SK-N-SH (cell line): ENCODE measurements at regions not wholly inside any gene's neighbourhood (a gene's known extent, or its start where the extent isn't known, plus 50 kb on each side); places are given as distances from the start of the nearest gene placed in this dataset.
A peak's percentile ranks its signal among the peaks of the same experiment; 100 is the strongest.

Experiments
- CTCF ChIA-PET: fragments of 300-600, 350-600 bp; formaldehyde crosslinking; extraction: SDS; loops from one replicate; lab custom pipeline; 2021; lab: Yijun Ruan, JAX
- POLR2A ChIA-PET: fragments of 350-600 bp; sonication (Branson Sonifier 250); formaldehyde crosslinking; extraction: SDS; loops from one replicate; lab custom pipeline; 2020; ENCODE audit warnings: antibody characterized with exemption, inconsistent platforms; lab: Yijun Ruan, JAX
- DNase-seq: peaks from one replicate; pipeline ENCODE4 v3.0.0; 2012
- H2AFZ ChIP-seq: fragments of 200-600 bp; sonication (generic); 2 replicates; pipeline ENCODE4 v1.8.1; 2016; ENCODE audit warnings: antibody characterized with exemption, mild to moderate bottlenecking, low read depth
- H3F3A ChIP-seq: fragments of 200-600 bp; sonication (generic); replicated peaks from 2 replicates; pipeline ENCODE3; 2016; ENCODE audit warnings: antibody characterized with exemption, mild to moderate bottlenecking; ENCODE audit not compliant: insufficient read depth
- H3K27ac ChIP-seq, 2 experiments: fragments of 200-500 bp in 1 of 2; fragments of 200-600 bp in 1 of 2; sonication (Bioruptor generic) in 1 of 2; sonication (generic), shearing (Covaris generic) in 1 of 2; 2 replicates each; pipeline versions ENCODE4 v1.5.1 to v1.6.1; 2014 to 2016; ENCODE audit warnings: low read depth in 2 of 2, inconsistent platforms in 1 of 2, low read length in 1 of 2, mild to moderate bottlenecking in 1 of 2, mixed read lengths in 1 of 2
- H3K27me3 ChIP-seq: fragments of 200-600 bp; sonication (generic), shearing (Covaris generic); 2 replicates; pipeline ENCODE4 v1.6.1; 2016; ENCODE audit warnings: mixed run types; ENCODE audit not compliant: insufficient read depth
- H3K36me3 ChIP-seq, 2 experiments: fragments of 200-500 bp in 1 of 2; fragments of 200-600 bp in 1 of 2; sonication (Bioruptor generic) in 1 of 2; sonication (generic) in 1 of 2; replicated peaks in 1 of 2; 2 replicates each; pipeline versions ENCODE3 to v1.5.1; 2014 to 2016; ENCODE audit warnings: low read length in 1 of 2, mild to moderate bottlenecking in 1 of 2; ENCODE audit not compliant: insufficient read depth in 2 of 2, control insufficient read depth in 1 of 2
- H3K4me1 ChIP-seq, 2 experiments: fragments of 200-500 bp in 1 of 2; fragments of 200-600 bp in 1 of 2; sonication (Bioruptor generic) in 1 of 2; sonication (generic), shearing (Covaris generic) in 1 of 2; 2 replicates each; pipeline versions ENCODE4 v1.5.1 to v1.6.1; 2014 to 2016; ENCODE audit warnings: low read depth in 1 of 2, low read length in 1 of 2, mixed run types in 1 of 2; ENCODE audit not compliant: insufficient read depth in 2 of 2, control insufficient read depth in 1 of 2
- H3K4me2 ChIP-seq: fragments of 200-600 bp; sonication (generic), shearing (Covaris generic); 2 replicates; pipeline ENCODE4 v1.6.1; 2017; ENCODE audit warnings: mixed run types
- H3K4me3 ChIP-seq, 2 experiments: fragments of 200-500 bp in 1 of 2; fragments of 200-600 bp in 1 of 2; sonication (Bioruptor generic) in 1 of 2; sonication (generic), shearing (Covaris generic) in 1 of 2; 2 replicates each; pipeline versions ENCODE4 v1.5.1 to v1.8.1; 2014 to 2016; ENCODE audit warnings: low read depth in 2 of 2, inconsistent platforms in 1 of 2, low read length in 1 of 2, mild to moderate bottlenecking in 1 of 2, mixed read lengths in 1 of 2, moderate library complexity in 1 of 2
- H3K79me2 ChIP-seq: fragments of 200-600 bp; sonication (generic); 2 replicates; pipeline ENCODE4 v1.8.1; 2017; ENCODE audit warnings: mild to moderate bottlenecking; ENCODE audit not compliant: insufficient read depth
- H3K9ac ChIP-seq: fragments of 200-600 bp; sonication (generic); 2 replicates; pipeline ENCODE4 v1.6.1; 2017; ENCODE audit warnings: mixed run types
- H3K9me2 ChIP-seq: fragments of 200-600 bp; sonication (generic); 2 replicates; pipeline ENCODE4 v1.6.1; 2017; ENCODE audit warnings: mixed run types
- H3K9me3 ChIP-seq: fragments of 200-600 bp; sonication (generic); 2 replicates; pipeline ENCODE4 v1.6.1; 2017; ENCODE audit warnings: mixed run types, mild to moderate bottlenecking, moderate library complexity
- H4K20me1 ChIP-seq: fragments of 200-600 bp; sonication (generic); 2 replicates; pipeline ENCODE4 v1.6.1; 2017; ENCODE audit warnings: mild to moderate bottlenecking, mixed run types; ENCODE audit not compliant: insufficient read depth
- ELF1 ChIP-seq: IDR thresholded peaks from 2 replicates; pipeline ENCODE4 v1.4.0; 2012
- FOSL2 ChIP-seq: IDR thresholded peaks from 2 replicates; pipeline ENCODE4 v1.4.0; 2012; ENCODE audit warnings: low read depth, mild to moderate bottlenecking, moderate library complexity, borderline replicate concordance
- FOXM1 ChIP-seq: IDR thresholded peaks from 2 replicates; pipeline ENCODE4 v1.4.0; 2012; ENCODE audit warnings: low read depth, mild to moderate bottlenecking
- GATA2 ChIP-seq: sonication (generic); formaldehyde crosslinking; IDR thresholded peaks from 2 replicates; pipeline ENCODE4 v1.5.0; 2020; ENCODE audit warnings: mild to moderate bottlenecking, missing genetic modification reagents
- JUND ChIP-seq: IDR thresholded peaks from 2 replicates; pipeline ENCODE4 v1.4.0; 2012
- NFIC ChIP-seq: IDR thresholded peaks from 2 replicates; pipeline ENCODE4 v1.4.0; 2012; ENCODE audit warnings: borderline replicate concordance
- PBX3 ChIP-seq: IDR thresholded peaks from 2 replicates; pipeline ENCODE4; 2012
- RAD21 ChIP-seq: IDR thresholded peaks from 2 replicates; pipeline ENCODE4 v1.6.1; 2012; ENCODE audit warnings: mild to moderate bottlenecking, low read length
- SMC3 ChIP-seq: IDR thresholded peaks from 2 replicates; pipeline ENCODE4 v1.6.1; 2012; ENCODE audit warnings: low read depth, low read length, improper control_type of control experiment
- TAF1 ChIP-seq: IDR thresholded peaks from 2 replicates; pipeline ENCODE4 v1.6.1; 2012; ENCODE audit warnings: low read depth, mild to moderate bottlenecking, low read length, moderate library complexity, borderline replicate concordance
- TCF12 ChIP-seq: IDR thresholded peaks from 2 replicates; pipeline ENCODE4 v1.4.0; 2012
- TEAD4 ChIP-seq: IDR thresholded peaks from 2 replicates; pipeline ENCODE4 v1.4.0; 2012; ENCODE audit warnings: mild to moderate bottlenecking, borderline replicate concordance; ENCODE audit not compliant: insufficient read depth
- USF2 ChIP-seq: fragments of 150-350 bp; IDR thresholded peaks from 2 replicates; pipeline ENCODE4 v1.6.1; 2017; ENCODE audit warnings: antibody characterized with exemption, low read length, low read depth, borderline replicate concordance
- YY1 ChIP-seq: IDR thresholded peaks from 2 replicates; pipeline ENCODE4 v1.4.0; 2012; ENCODE audit warnings: low read depth, mild to moderate bottlenecking
- WGBS: methylation state at CpG from one replicate; pipeline ENCODE4 v1.1.6; 2017; ENCODE audit warnings: low lambda C conversion rate; 5-methylcytosine and 5-hydroxymethylcytosine counted together

- DNase-seq, result no peak
- no peak overlapping the region for H3K9ac ChIP-seq
- no peaks in the 10 kb centered on the region for H3K79me2 ChIP-seq
- no peaks in the 10 kb centered on the region for H3K9me2 ChIP-seq
- H3K9me3 ChIP-seq, result no peaks in the 10 kb centered on the region
- H3K36me3 ChIP-seq, result no peaks in the 10 kb centered on the region
- ChIA-PET POLR2A (no interaction called here), CTCF (interaction anchor here (0.6 kb wide), 1 partner anchor 1104 kb away, joined by 3 read pairs; no protein-coding TSS in a partner anchor)
- no peaks in the 10 kb centered on the region for H4K20me1 ChIP-seq
- no peak overlapping the region for H3K4me3 ChIP-seq
- H3K27me3 ChIP-seq, result no peaks in the 10 kb centered on the region
- no peaks in the 10 kb centered on the region for H3F3A ChIP-seq
- H3K4me2 ChIP-seq, result no peak overlapping the region
- 70% methylated on average over 3 of the region's 3 CpGs for WGBS
- TF ChIP-seq SMC3 (no peak), GATA2 (CRISPR knock-in tag) (peak; percentile 59), TAF1 (no peak)
- no peak overlapping the region for H2AFZ ChIP-seq
- no peaks in the 10 kb centered on the region; a peak in 2 of 4 replicates for H3K4me1 ChIP-seq
- H3K27ac ChIP-seq, result no peak overlapping the region
Observed at GRCh38 chr1:72365693-72366092, 83.4 kb upstream of the NEGR1 start.

- no peaks in the 10 kb centered on the region for H3K79me2 ChIP-seq
- ChIA-PET CTCF (interaction anchor here (1.2 kb wide), 1 partner anchor 78 kb away, joined by 5 read pairs; no protein-coding TSS in a partner anchor), POLR2A (interaction anchor here (0.6 kb wide), 1 partner anchor 10 kb away, joined by 5 read pairs; no protein-coding TSS in a partner anchor)
- no peaks in the 10 kb centered on the region for H3K9me3 ChIP-seq
- H3F3A ChIP-seq, result no peaks in the 10 kb centered on the region
- no peaks in the 10 kb centered on the region for H3K27me3 ChIP-seq
- H4K20me1 ChIP-seq, result no peaks in the 10 kb centered on the region
- no peak overlapping the region for H3K27ac ChIP-seq
- no peak overlapping the region for H3K9ac ChIP-seq
- WGBS, result 52% methylated on average over 1 of the region's 1 CpG
- H3K4me3 ChIP-seq, result no peak overlapping the region
- no peak overlapping the region for H3K4me2 ChIP-seq
- H3K9me2 ChIP-seq, result no peaks in the 10 kb centered on the region
- TF ChIP-seq SMC3, result no peak
- TF ChIP-seq YY1, result no peak
- TF ChIP-seq TCF12, result no peak
- TF ChIP-seq PBX3, result no peak
- no peak for TF ChIP-seq TAF1
- no peak for TF ChIP-seq TEAD4
- TF ChIP-seq NFIC, result no peak
- TF ChIP-seq RAD21, result no peak
- no peak for TF ChIP-seq USF2
- no peak for TF ChIP-seq ELF1
- TF ChIP-seq JUND, result no peak
- TF ChIP-seq FOSL2, result no peak
- TF ChIP-seq FOXM1, result no peak
- H3K36me3 ChIP-seq, result no peaks in the 10 kb centered on the region
- no peak overlapping the region for H2AFZ ChIP-seq
- no peak for DNase-seq
- no peaks in the 10 kb centered on the region; a peak in 2 of 4 replicates for H3K4me1 ChIP-seq
Observed at GRCh38 chr1:72362538-72362937, 80.2 kb upstream of the NEGR1 start.
